MM.1S (cell line): ENCODE measurements at regions not wholly inside any gene's neighbourhood (a gene's known extent, or its start where the extent isn't known, plus 50 kb on each side); places are given as distances from the start of the nearest gene placed in this dataset.

ENCODE experiments used
- CTCF ChIP-seq: fragments of 300-600 bp; sonication (generic); IDR thresholded peaks from 2 replicates; pipeline ENCODE4 v1.5.1; 2016; ENCODE audit warnings: antibody characterized with exemption, low read length, mixed read lengths
- EZH2 ChIP-seq: fragments of 300-600 bp; sonication (generic); optimal IDR thresholded peaks from 2 replicates; pipeline ENCODE3; 2017; ENCODE audit warnings: low read depth, mild to moderate bottlenecking, antibody characterized with exemption, low read length, mixed read lengths
- EZH2phosphoT487 ChIP-seq: fragments of 300-600 bp; sonication (generic); IDR thresholded peaks from 2 replicates; pipeline ENCODE4 v1.6.1; 2018; ENCODE audit warnings: antibody characterized with exemption, low read length

- TF ChIP-seq CTCF (no peak), EZH2 (no peak), EZH2phosphoT487 (no peak)
Observed at GRCh38 chr2:176826356-176826755, 386.2 kb upstream of the HNRNPA3 start.
